A673 (cell line): ENCODE measurements at regions not wholly inside any gene's neighbourhood (a gene's known extent, or its start where the extent isn't known, plus 50 kb on each side); places are given as distances from the start of the nearest gene placed in this dataset.

Experiments used
- BruUV-seq: library from RNA; stranded (reverse); fragments of 400-500 nt; replicated peaks from 2 replicates; lab custom pipeline; 2021; lab: Mats Ljungman, UMichigan
- CTCF ChIA-PET: fragments of 300-600 bp; sonication (Branson Sonifier 250); formaldehyde crosslinking; loops from one replicate; lab custom pipeline; 2022; ENCODE audit warnings: antibody characterized with exemption; lab: Charles Lee
- POLR2A ChIA-PET: fragments of 300-600 bp; sonication (Branson Sonifier 250); formaldehyde crosslinking; loops from one replicate; lab custom pipeline; 2022; ENCODE audit warnings: antibody characterized with exemption; ENCODE audit not compliant: low non-redundant PET; lab: Charles Lee
- DNase-seq: peaks from one replicate; pipeline ENCODE4 v3.0.0-alpha.2; 2015; ENCODE audit warnings: low spot score
- H3K27ac ChIP-seq: fragments of 200-600 bp; sonication (generic); 2 replicates; pipeline ENCODE4 v1.5.1; 2016; ENCODE audit warnings: mixed run types, low read depth, mild to moderate bottlenecking, mixed read lengths, antibody characterized with exemption, low read length; ENCODE audit not compliant: poor library complexity, severe bottlenecking
- H3K27me3 ChIP-seq: fragments of 200-600 bp; sonication (generic); replicated peaks from 2 replicates; pipeline ENCODE4 v1.6.1; 2017; ENCODE audit warnings: mixed run types, low read depth, mild to moderate bottlenecking, mixed read lengths, antibody characterized with exemption, low read length; ENCODE audit not compliant: insufficient read depth, poor library complexity
- H3K36me3 ChIP-seq: fragments of 200-600 bp; sonication (generic); 2 replicates; pipeline ENCODE4 v1.6.1; 2016; ENCODE audit warnings: mixed run types, mild to moderate bottlenecking, mixed read lengths, antibody characterized with exemption, low read length; ENCODE audit not compliant: insufficient read depth, poor library complexity, severe bottlenecking
- H3K4me1 ChIP-seq: fragments of 200-600 bp; sonication (generic); 2 replicates; pipeline ENCODE4 v1.6.1; 2017; ENCODE audit warnings: mixed run types, mild to moderate bottlenecking, mixed read lengths, antibody characterized with exemption, low read length; ENCODE audit not compliant: insufficient read depth, poor library complexity, severe bottlenecking
- H3K4me3 ChIP-seq: fragments of 200-600 bp; sonication (generic); 2 replicates; pipeline ENCODE4 v1.5.1; 2016; ENCODE audit warnings: low read depth, mixed run types, mild to moderate bottlenecking, mixed read lengths, low read length; ENCODE audit not compliant: poor library complexity, severe bottlenecking
- H3K9me3 ChIP-seq: fragments of 200-600 bp; sonication (generic); 2 replicates; pipeline ENCODE4 v1.6.1; 2016; ENCODE audit warnings: mixed run types, low read depth, mild to moderate bottlenecking, mixed read lengths, antibody characterized with exemption, low read length; ENCODE audit not compliant: poor library complexity, severe bottlenecking
- EZH2 ChIP-seq: fragments of 200-600 bp; sonication (generic); IDR thresholded peaks from 2 replicates; pipeline ENCODE4 v1.6.1; 2017; ENCODE audit warnings: borderline replicate concordance, low read depth, mild to moderate bottlenecking, mixed read lengths, antibody characterized with exemption, low read length; ENCODE audit not compliant: poor library complexity, severe bottlenecking
- intact Hi-C: fragments of 100-400 bp; cut with micrococcal nuclease; formaldehyde crosslinking; loops from one replicate; pipeline ENCODE4 v1.10.0; 2022; ENCODE audit not compliant: unreplicated experiment
- TF ChIP-seq, protein P1 (sequence below): fragments of 300-800, 200-600 bp; sonication (generic); conservative IDR thresholded peaks from 2 replicates; pipeline ENCODE4 v1.5.1; 2017; ENCODE audit warnings: low read depth, mild to moderate bottlenecking, antibody characterized with exemption, low read length, moderate library complexity, mixed read lengths

DNA sequence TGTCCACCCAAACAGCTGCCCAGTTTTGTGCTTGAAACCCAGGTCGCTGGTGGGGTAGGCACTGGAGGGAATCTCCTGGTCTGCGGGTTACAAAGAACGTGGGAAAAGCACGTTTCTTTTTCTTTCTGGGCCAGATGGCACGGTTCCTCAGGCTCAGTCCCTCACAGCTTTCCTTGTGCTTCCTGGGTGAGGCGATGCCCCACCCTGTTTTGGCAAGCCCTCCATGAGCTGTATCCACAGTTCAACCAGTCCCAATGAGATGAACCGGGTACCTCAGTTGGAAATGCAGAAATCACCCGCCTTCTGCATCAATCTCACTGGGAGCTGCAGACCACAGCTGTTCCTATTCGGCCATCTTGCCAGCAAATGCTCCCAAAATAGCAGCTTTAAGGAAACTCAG is 51.4 kb upstream of the TMTC2 start:
- POLR2A ChIA-PET, result no interaction called here
- no peaks in the 10 kb centered on the region for H3K36me3 ChIP-seq
- no peak overlapping the region for H3K27ac ChIP-seq
- no peaks in the 10 kb centered on the region for H3K4me1 ChIP-seq
- no peaks in the 10 kb centered on the region for H3K27me3 ChIP-seq
- DNase-seq, result no peak
- intact Hi-C loops, result no loop called here
- no TSS peak for BruUV-seq
- CTCF ChIA-PET, result no interaction called here
- no peak overlapping the region for H3K4me3 ChIP-seq
- no peaks in the 10 kb centered on the region for H3K9me3 ChIP-seq
- TF ChIP-seq, protein P1, sequence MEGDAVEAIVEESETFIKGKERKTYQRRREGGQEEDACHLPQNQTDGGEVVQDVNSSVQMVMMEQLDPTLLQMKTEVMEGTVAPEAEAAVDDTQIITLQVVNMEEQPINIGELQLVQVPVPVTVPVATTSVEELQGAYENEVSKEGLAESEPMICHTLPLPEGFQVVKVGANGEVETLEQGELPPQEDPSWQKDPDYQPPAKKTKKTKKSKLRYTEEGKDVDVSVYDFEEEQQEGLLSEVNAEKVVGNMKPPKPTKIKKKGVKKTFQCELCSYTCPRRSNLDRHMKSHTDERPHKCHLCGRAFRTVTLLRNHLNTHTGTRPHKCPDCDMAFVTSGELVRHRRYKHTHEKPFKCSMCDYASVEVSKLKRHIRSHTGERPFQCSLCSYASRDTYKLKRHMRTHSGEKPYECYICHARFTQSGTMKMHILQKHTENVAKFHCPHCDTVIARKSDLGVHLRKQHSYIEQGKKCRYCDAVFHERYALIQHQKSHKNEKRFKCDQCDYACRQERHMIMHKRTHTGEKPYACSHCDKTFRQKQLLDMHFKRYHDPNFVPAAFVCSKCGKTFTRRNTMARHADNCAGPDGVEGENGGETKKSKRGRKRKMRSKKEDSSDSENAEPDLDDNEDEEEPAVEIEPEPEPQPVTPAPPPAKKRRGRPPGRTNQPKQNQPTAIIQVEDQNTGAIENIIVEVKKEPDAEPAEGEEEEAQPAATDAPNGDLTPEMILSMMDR, result no peak
- no peak for TF ChIP-seq EZH2
